Nephron progenitor cell (in vitro differentiated cells): ENCODE measurements at regions not wholly inside any gene's neighbourhood (a gene's known extent, or its start where the extent isn't known, plus 50 kb on each side); places are given as distances from the start of the nearest gene placed in this dataset.

ENCODE experiments used
- DNase-seq: peaks from one replicate; pipeline ENCODE4 v3.0.0; 2021
- H3K27ac Mint-ChIP-seq: 2 replicates; pipeline ENCODE4 v1.8.0; 2021; ENCODE audit warnings: mild to moderate bottlenecking, moderate library complexity, mixed read lengths
- H3K27me3 Mint-ChIP-seq: 2 replicates; pipeline ENCODE4 v1.8.0; 2021; ENCODE audit warnings: mild to moderate bottlenecking, low read depth, mixed read lengths; ENCODE audit not compliant: poor library complexity
- H3K36me3 Mint-ChIP-seq: 2 replicates; pipeline ENCODE4 v1.8.0; 2021; ENCODE audit warnings: low read depth, mixed read lengths
- H3K4me1 Mint-ChIP-seq: 2 replicates; pipeline ENCODE4 v1.8.0; 2021; ENCODE audit warnings: mixed read lengths
- H3K4me3 Mint-ChIP-seq: 2 replicates; pipeline ENCODE4 v1.8.0; 2021; ENCODE audit warnings: mild to moderate bottlenecking, moderate library complexity, mixed read lengths
- H3K9me3 Mint-ChIP-seq: 2 replicates; pipeline ENCODE4 v1.8.0; 2021; ENCODE audit warnings: mild to moderate bottlenecking, moderate library complexity, mixed read lengths
- TF ChIP-seq, protein P1 (sequence below): fragments of 200-600 bp; sonication (generic); IDR thresholded peaks from 2 replicates; pipeline ENCODE4 v1.5.0; 2021; ENCODE audit warnings: antibody characterized with exemption

DNA sequence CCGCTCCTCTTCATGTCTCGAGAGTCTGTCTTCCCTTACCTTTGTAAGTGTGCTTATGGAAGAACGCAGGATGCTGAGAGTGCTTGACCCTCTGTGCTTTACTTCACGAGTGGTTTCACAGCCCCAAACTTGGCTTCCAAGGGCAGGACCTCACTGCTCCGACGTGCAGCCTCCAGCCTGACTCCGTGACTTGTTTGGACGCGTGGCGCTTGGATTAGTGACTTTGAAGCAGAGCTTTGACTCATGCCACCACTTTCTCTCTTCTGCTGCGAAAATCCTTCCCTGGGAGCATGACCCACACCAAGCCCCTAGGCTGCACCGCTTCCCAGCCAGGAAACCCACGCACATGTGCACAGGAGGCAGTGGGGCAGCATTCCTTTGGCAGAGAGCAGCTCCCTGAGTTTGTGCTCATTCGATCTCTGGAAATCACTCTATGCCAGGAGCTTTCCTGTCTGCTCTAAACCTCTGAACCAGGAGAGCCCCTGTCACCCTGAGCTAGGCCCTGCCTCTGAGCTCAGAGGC is 207.8 kb upstream of the HS6ST1 start:
- Mint-ChIP-seq H3K9me3 (peaks cover 9% of the 10 kb centered on the region), H3K4me3 (no peak overlapping the region), H3K4me1 (peaks cover 47% of the 10 kb centered on the region), H3K27me3 (peaks cover 20% of the 10 kb centered on the region), H3K36me3 (no peaks in the 10 kb centered on the region), H3K27ac (no peak overlapping the region)
- no peak for DNase-seq
- TF ChIP-seq, protein P1, sequence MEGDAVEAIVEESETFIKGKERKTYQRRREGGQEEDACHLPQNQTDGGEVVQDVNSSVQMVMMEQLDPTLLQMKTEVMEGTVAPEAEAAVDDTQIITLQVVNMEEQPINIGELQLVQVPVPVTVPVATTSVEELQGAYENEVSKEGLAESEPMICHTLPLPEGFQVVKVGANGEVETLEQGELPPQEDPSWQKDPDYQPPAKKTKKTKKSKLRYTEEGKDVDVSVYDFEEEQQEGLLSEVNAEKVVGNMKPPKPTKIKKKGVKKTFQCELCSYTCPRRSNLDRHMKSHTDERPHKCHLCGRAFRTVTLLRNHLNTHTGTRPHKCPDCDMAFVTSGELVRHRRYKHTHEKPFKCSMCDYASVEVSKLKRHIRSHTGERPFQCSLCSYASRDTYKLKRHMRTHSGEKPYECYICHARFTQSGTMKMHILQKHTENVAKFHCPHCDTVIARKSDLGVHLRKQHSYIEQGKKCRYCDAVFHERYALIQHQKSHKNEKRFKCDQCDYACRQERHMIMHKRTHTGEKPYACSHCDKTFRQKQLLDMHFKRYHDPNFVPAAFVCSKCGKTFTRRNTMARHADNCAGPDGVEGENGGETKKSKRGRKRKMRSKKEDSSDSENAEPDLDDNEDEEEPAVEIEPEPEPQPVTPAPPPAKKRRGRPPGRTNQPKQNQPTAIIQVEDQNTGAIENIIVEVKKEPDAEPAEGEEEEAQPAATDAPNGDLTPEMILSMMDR = no peak

DNA sequence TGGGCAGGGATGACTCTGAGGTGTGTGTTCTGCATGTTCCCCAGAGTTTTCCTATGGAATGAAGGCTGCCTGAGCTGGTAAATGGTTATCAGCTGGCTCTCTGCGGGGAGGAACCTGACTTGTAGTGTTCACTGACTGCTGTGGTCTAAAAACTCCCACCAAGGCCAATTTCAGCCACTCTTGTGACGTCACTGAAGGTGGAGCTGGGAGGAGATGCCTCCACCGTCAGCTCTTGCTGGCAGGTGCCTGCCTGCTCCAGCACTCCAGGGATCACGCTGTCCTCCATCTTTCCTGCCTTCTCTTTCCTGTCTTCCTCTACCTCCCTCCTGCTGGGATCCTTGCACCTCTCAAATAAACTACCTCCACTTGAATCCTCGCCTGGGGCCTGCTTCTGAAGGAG is 209.5 kb upstream of the HS6ST1 start:
- DNase-seq = no peak
- Mint-ChIP-seq H3K4me3 (no peak overlapping the region), H3K4me1 (peaks cover 32% of the 10 kb centered on the region), H3K9me3 (peaks cover 9% of the 10 kb centered on the region), H3K27ac (no peak overlapping the region), H3K27me3 (peaks cover 20% of the 10 kb centered on the region), H3K36me3 (no peaks in the 10 kb centered on the region)
- TF ChIP-seq, protein P1 = no peak

DNA sequence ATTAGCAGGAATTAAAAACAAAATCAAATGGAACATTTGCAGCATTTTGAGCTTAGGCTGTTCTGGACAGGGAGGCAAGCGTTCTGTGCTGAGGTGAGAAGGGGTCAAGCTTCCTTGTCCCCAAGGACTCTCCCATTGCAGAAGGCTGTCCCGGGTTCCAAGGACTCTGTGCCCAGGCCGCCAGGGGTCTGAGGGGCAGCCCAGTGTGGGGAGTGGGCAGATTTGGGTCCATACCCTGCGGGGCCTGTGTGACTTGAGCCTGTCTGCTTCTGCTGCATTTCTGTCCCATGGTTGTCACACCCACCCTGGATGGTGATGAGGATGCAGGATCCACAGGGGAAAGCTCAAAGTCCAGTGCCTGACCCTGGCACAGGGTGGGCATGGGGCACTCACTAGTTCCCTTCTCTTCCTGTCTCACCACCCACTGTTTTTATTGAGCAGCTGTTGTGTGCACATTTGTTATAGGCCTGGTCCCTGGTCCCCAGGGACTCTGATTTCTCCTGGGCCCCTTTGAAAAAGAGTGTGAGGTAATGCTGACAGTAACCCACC is 211.4 kb upstream of the HS6ST1 start:
- Mint-ChIP-seq H3K27ac (no peak overlapping the region), H3K27me3 (peaks cover 19% of the 10 kb centered on the region), H3K36me3 (no peaks in the 10 kb centered on the region), H3K4me1 (peaks cover 18% of the 10 kb centered on the region), H3K9me3 (no peaks in the 10 kb centered on the region), H3K4me3 (no peak overlapping the region)
- no peak for DNase-seq
- TF ChIP-seq, protein P1 = no peak

- Mint-ChIP-seq H3K27ac (no peak overlapping the region), H3K4me1 (peaks cover 13% of the 10 kb centered on the region), H3K9me3 (peaks cover 2% of the 10 kb centered on the region), H3K27me3 (peaks cover 18% of the 10 kb centered on the region), H3K4me3 (no peak overlapping the region), H3K36me3 (no peaks in the 10 kb centered on the region)
- DNase-seq = no peak
- TF ChIP-seq, protein P1 = no peak
These were observed 213.2 kb upstream of the HS6ST1 start for GRCh38 chr2:128531856-128532255.

GRCh38 chr2:128533101-128533500 is 214.4 kb upstream of the HS6ST1 start:
- TF ChIP-seq, protein P1 = no peak
- H3K36me3 Mint-ChIP-seq = no peaks in the 10 kb centered on the region
- peaks cover 12% of the 10 kb centered on the region for H3K4me1 Mint-ChIP-seq
- no peak overlapping the region for H3K27ac Mint-ChIP-seq
- no peak overlapping the region for H3K4me3 Mint-ChIP-seq
- H3K9me3 Mint-ChIP-seq = peaks cover 4% of the 10 kb centered on the region
- H3K27me3 Mint-ChIP-seq = peaks cover 15% of the 10 kb centered on the region
- no peak for DNase-seq
